ENCODE measurements at regions not wholly inside any gene's neighbourhood (a gene's known extent, or its start where the extent isn't known, plus 50 kb on each side); places are given as distances from the start of the nearest gene placed in this dataset.
"Not testable (repeated sequence)": the region's sequence is repeated elsewhere in the genome, so short reads cannot be mapped to it uniquely, and the experiment has no call there.

DNA sequence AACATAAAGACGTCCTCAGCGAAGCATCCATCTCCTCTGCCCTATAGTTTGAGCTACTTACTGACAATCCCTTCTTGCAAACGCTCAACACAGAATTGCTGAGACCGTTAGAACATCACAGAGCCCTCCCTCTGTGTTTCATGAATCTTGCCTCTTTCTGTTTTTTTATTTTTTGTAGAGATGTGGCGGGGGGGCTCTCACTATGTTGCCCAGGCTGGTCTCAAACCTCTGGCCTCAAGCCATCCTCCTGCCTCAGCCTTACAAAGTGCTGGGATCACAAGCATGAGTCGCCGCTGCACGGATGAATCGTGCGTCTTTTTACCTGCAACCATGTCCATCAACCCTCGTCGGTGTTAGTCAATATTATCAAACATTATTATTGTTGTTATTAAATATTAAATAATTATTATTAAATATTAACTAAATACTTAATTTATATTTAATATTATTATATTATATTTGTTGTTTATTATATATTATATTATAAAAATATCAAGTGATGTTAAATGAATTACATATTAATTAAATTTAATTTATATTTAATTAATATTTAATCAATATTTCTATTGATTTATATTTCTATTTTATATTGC, 200.7 kb downstream of the CRLF2 start:
- peak in 1 of 5 experiments; percentile 41 for DNase-seq

DNA sequence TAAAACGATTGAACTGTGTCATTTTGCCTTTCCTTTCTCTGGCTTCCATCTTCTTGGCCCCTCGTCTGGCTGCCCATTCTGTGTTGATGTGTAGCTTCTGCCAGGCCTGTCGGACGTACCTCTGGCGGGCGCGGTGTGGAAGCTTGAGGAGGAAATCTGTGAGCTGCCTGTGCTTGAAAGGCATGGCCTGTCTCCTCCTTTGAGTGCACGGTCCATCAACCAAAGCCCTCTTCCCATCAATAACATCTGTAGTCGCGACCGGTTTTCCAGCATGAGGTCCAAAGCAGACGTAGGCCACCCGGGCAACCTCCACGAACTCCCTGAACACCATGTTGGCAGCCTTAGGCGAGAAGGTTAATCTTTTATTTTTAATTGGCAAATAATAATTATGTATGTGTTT, 202.7 kb downstream of the CRLF2 start:
- DNase-seq = no peak

DNA sequence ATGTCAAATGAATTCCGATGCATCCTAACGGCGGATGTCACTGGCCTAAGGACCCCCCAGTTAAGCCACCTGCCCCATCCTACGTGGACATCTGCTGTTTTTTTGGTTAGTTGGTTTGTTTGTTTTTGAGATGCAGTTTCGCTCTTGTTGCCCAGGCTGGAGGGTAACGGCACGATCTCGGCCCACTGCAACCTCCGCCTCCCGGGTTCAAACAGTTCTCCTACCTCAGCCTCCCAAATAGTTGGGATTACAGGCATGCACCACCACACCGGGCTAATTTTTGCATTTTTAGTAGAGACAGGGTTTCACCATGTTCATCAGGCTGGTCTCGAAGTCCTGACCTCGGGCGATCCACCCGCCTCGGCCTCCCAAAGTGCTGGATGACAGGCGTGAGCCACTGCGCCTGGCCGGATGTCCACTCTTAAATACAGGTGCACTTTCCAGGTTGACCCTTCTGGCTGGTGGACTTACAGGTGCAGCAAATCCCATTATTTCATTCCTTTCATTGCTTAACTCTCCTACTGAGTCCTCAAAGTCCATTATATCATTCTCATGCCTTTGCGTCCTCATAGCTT, 206.2 kb downstream of the CRLF2 start:
- DNase-seq = no peak

DNA sequence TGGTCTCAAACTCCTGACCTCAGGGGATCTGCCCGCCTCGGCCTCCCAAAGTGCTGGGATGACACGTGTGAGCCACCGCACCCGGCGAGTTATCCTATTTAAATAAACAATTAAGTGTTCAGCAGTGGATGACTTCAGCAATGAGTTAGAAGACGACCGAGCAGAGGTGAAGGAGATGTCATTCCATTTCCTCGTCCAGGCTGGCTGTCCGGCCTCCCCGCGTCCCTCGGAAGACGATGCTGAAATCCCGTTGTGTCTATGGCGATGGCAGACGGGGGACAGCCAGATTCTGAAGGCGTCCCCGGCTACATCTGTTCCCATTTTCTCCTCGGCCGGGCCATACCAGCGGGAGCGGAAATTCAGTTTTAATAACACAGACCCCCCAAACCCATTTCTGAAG, 209.8 kb downstream of the CRLF2 start:
- no peak for DNase-seq

DNA sequence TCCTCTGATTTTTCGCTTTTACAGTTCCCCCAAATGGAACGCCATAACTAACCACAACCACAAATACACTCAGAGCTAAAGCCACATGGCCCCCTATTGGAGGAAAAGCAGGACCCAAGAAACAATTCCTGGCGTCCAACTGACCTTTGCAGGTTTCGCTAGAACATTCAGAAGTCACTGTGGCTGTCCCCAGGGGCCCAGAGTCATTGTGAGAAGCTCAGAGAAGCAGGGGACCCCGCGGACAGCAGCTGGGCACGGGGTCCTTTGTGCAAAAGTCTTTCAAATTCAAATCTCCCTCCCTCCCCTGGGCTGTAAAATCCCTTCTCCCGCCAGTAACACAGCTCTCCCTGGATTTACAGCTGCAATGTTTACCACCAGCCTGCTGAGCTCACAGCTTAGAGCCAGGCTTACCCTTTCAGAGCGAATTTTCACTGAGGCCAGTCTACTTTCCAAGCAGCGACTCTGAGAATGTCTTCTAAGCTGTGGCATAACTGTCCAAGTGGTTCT, 214.8 kb downstream of the CRLF2 start:
- no peak for DNase-seq

DNA sequence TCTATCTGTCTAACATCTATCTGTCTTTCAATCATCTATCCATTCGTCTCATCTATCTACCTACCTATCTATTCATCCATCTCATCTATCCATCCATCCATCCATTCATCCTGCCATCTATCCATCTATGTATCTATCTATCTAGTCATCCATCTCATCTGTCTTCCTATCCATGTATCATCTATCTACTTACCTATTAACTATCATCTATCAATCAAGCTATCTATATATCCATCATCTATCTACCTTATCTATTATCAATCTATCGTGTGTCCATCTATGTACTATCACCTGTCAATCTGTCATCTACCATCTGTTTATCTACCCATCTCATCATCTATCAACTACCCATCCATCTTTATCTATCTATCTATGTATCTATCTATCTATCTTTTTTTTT, 217.7 kb downstream of the CRLF2 start:
- DNase-seq = no peak

DNA sequence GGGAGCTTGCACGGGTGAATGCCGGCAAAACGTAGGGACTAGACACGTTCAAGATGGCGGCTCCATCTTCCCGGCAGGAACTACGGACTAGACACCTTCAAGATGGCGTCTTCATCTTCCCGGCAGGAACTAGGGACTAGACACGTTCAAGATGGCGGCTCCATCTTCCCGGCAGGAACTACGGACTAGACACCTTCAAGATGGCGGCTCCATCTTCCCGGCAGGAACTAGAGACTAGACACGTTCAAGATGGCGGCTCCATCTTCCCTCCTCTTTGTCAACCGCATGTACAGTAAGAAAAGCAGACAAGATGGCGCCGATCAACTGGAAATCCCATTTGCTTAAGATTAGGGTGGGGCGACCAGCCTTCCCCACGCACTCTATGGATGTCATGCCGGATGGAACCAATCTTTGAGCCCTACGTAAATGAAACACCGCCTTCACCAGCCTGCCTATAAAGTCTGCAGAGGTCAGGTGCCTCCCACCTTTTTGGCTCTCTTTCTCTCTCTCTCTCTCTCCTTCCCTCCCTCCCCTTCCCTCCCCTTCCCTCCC, 222.4 kb downstream of the CRLF2 start:
- peak in 4 of 5 experiments; percentile 15 to 92 (median 58) for DNase-seq

DNA sequence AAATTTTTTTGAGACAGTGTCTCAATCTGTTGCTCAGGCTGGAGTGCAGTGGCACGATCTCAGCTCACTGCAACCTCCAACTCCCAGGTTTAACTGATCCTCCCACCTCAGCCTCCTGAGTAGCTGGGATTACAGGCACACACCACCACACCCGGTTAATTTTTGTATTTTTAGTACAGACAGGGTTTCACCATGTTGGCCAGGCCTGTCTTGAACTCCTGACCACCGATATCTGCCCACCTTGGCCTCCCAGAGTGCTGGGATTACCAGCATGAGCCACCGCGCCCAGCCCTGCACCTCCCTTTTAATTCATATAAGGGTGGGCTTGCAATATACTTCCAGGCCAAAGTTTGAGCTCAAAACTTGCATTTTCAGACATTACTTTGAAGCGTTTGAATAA, 223.9 kb downstream of the CRLF2 start:
- not testable (repeated sequence) for DNase-seq

DNA sequence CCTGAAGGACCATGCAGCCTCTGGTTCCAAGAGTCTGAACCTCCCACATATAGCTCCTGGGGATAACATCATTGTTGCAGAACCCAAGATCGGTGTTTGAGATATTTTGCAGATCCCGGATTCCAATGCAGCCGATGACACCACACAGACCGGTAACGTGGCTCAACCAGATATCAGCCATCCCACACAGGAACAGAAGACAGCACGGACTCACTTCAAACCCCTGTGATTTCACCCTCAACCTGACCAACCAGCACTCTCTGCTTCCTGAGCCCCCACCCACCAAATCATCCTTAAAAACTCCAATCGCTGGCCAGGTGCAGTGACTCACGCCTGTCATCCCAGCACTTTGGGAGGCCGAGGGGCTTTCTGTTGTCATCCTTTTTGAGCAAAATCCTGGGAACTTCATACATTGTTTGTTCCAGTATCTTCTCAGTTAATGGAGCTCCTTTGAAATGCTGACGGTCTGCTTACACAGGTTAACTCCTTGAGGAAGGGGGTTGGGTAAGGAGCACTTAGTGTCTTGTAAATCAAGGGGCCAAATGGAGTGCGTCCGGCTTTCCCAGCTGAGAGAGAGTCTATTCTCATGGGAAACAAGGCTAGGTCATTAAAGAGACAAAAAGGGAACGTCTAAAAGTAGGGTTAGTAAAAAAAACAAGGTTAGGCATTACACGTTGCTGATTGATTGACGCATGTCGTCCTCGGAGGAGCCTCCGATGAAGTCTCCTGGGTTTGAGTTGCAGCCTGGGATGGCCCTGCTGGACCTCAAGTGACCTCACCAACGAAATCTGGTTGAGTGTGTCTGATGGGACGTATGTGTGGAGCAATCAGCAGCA, 230.4 kb downstream of the CRLF2 start:
- DNase-seq = no peak

DNA sequence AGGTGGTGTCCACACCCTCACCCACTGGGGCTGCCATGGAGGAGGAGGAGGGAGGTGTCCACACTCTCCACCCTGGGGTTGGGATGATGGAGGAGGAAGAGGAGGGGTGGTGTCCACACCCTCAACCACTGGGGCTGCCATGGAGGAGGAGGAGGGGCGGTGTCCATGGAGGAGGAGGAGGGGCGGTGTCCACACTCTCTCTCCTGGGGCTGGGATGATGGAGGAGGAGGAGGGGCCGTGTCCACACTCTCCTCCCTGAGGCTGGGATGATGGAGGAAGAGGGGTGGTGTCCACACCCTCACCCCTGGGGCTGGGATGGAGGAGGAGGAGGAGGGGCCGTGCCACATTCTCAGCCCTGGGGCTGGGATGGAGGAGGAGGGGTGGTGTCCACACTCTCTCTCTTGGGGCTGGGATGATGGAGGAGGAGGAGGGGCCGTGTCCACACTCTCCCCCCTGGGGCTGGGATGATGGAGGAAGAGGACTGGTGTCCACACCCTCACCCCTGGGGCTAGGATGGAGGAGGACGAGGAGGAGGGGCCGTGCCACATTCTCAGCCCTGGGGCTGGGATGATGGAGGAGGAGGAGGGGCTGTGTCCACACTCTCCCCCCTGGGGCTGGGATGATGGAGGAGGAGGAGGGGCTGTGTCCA, 231.7 kb downstream of the CRLF2 start:
- no peak for DNase-seq

DNA sequence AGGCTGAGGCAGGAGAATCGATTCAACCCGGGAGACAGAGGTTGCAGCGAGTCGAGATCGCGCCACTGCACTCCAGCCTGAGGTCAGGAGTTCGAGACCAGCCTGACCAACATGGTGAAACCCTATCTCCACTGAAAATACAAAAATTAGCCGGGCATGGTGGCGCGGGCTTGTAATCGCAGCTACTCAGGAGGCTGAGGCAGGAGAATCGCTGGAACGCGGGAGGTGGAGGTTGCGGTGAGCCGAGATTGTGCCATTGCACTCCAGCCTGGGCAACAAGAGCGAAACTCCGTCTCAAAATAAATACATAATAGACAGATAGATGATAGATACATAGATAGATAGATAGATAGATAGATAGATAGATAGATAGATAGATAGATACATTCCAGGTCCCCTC, 233.3 kb downstream of the CRLF2 start:
- not testable (repeated sequence) for DNase-seq

DNA sequence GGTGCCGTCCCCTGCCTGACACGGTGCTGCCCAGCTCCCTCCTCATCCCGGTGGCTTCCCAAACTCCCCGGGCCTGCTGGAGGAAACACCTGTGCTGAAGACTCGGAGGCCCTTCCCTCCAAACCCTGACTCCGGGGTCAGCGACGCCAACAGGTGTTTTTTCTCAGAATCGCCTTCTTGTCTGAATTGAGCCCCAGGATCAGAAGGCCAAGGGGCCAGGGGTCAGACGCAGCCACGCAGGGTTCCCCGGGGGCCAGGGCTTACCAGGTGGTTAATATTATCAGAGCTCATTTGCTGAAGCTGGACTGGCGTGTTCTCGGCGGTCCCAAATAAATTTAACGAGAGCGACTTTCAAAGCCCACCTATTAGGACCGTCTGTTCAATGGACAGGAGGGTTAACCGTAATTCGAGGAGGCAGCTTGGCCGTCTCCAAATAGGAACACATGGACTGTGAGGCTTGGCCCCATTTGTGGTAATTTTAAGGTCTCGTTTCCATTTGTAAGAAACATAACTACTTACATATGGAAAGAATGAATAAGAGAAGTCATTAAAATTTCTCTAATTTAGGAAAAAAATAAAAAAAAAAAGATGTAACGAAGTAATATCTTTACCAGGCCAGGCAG, 239.3 kb downstream of the CRLF2 start:
- DNase-seq = no peak

DNA sequence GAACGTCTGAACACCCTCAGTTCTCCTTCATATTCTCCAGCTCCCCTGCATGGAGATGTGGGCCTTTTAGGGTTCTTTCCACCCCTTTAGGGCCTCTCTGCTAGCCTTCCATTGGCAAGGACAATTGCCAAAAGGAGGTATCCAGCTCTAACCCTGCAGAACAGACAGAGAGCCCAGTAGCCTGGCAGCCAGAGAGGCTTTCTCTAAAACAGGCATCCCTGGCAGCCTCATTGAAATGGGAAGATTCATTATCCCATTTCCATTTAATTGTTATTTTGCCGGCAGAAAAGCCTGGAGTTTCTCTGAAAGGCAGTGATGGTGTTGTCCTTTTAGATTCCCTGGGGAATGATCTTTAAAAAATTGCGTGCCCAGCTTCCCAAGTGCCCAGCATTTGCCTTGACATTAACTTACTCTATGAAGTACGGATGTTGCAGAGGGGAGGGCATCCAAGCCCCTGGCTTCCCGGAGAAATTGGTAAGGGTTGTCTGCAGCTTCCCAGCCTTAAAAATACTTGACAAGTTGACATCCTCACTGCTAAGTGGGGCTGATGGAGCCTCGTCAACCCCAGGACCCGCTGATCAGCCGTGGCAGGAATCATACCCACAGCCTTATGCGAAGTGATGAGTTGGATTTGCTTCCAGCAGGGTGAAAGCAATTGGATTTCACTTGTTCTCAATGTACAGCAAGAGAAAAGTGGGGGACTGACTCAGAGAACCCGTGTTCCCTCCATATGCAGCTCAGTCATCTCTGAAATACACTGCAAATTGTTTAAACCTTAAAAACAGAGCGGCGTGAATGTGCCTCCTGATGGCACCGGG, 244.1 kb downstream of the CRLF2 start:
- DNase-seq = no peak

DNA sequence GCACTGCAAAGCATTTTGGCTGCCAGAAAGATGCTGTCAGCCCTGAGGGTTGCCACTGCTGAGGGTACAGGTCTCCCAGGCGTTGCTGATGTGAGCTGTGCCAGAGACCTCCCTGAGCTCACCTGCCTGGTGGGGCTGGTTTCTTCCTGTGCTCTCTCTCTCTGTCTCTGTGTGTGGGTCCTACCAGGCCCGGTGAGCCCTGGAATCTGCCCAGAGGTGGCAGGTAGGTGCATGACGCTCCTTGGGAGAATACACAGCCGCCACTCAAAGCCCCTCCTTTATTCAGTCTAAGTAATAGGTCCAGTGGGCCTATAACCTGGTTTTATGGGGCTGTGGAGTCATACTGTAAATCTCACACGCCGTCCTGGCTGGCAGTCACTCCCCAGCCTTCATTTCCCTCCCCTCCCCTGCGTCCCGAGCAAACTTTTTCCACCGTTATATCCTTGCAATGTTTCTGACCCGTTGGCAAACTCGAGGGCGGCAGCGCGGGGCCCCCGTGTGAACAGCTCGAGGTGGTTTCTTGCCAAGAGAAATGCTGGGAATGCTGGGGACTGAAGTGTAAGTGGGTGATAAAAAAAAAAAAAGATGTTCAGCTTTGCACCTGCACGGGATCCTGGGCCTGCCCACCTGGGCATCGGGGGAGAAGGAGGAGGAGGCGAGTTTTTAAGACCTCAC, 245.9 kb downstream of the CRLF2 start:
- DNase-seq = no peak

DNA sequence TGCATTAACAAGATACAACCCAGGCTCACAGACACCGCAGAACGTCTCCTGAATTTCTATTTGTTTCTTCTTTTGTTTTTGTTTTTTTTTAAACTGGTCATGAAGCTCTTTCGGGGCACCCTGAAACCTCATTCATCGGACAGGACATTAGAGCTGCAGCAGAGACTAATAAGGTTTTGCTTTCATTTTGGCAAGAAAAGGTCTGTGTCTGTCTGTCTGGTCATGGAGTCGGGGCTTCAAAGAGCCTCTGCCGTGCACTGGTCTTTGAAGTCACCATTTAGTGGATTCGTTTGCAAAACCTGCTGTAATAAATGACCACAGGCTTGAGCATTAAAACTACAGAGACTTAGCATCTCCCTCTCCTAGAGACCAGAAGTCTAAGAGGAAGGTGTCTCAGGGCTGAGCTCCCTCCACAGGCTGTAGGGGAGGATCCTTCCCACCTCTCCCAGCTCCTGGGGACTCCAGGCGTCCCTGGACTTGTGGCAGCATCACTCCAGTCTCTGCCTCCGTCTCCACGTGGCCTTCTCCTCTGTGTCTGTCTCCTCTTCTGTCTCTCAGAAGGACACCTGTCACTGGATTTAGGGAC, 247.5 kb downstream of the CRLF2 start:
- DNase-seq = no peak

DNA sequence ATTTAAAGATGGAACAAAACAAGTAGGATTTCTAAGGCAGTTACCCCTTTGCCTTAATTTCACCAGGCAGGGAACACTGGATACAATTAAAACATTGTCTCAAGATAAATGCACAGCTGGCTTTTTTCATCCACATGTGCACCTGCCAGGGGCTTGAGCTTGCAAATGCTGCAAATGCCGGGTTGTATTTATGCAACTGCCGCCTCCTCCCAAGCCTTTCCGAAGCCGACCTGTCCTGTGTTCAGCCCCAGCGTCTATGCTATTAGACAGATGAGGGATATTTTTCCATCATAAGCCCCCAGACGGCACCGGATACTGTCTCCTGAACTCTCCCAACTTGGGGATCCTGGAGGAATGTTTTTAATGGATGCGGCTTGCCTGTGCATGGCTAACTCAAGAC, 251.6 kb downstream of the CRLF2 start:
- DNase-seq = no peak

DNA sequence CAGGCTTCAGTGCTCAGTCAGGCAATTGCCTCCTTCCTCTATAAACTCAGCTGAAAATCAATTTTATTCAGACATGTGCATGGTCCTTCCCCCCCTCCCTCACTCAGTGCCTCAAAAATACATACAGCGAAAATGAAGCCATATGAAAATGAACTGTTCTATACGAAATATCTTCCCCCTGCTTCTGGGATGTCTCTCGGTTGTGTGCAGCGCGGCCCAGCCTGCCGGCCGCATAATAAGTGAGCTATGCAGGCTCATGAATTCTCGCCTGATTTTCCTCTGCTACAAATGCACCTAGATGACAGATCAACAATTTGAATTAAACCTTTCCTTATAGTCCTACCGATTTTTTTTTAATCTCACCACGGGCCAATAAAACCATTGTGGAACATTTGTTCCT, 252.9 kb downstream of the CRLF2 start:
- no peak for DNase-seq

DNA sequence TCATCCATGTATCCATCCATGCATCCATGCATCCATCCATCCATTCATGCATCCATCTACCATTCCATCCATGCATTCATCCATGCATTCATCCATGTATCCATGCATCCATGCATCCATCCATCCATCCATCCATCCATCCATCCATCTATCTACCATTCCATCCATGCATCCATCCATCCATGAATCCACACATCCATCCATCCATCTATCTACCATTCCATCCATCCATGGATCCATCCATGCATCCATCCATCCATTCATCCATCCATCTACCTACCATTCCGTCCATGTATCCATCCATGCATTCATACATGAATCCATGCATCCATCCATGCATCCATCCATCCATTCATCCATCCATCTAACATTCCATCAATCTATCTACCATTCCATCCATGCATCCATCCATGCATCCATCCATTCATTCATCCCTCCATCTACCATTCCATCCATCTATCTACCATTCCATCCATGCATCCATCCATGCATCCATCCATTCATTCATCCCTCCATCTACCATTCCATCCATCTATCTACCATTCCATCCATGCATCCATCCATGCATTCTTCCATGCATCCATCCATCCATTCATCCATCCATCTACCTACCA, 257.2 kb downstream of the CRLF2 start:
- not testable (repeated sequence) for DNase-seq

DNA sequence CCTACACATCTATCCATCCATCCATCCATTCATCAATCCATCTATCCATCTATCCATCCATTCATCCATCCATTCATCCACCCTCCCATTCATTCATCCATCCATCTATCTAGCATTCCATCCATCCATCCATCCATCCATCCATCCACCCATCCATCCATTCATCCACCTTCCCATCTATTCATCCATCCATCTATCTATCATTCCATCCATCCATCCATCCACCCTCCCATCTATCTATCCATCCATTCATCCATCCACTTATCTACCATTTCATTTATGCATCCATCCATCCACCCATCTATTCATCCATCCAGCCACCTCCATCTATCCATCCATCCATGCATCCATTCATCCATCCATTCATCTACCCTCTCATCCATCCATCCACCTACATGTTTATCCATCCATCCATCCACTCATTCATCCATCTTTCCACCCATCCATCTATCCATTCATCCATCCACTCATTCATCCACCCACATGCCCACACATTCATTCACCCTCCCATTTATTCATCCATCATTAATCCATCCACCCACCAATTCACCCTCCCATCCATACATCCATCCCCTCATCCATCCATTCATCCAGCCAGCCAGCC, 258.5 kb downstream of the CRLF2 start:
- no peak for DNase-seq

DNA sequence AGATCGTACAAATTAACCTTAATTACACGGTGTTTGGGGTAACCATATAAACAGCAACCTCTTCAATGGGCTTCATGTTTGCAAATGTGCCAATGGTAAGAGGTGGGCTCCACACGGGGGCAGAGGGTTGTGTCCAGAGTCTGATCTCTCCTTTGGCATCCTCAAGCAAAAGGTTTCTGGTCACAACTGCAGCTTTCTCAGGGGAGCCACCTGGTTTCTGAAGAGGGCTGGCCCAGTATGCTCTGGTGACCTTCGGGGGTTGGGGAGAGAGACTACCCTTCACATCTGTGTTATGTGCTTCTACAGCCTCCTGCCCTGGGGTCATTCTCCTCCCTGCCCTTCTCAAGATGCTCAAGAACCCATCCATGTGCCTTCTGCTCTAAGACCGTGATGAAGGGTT, 259.6 kb downstream of the CRLF2 start:
- no peak for DNase-seq
